ENCODE measurements at regions not wholly inside any gene's neighbourhood (a gene's known extent, or its start where the extent isn't known, plus 50 kb on each side); places are given as distances from the start of the nearest gene placed in this dataset.

DNA sequence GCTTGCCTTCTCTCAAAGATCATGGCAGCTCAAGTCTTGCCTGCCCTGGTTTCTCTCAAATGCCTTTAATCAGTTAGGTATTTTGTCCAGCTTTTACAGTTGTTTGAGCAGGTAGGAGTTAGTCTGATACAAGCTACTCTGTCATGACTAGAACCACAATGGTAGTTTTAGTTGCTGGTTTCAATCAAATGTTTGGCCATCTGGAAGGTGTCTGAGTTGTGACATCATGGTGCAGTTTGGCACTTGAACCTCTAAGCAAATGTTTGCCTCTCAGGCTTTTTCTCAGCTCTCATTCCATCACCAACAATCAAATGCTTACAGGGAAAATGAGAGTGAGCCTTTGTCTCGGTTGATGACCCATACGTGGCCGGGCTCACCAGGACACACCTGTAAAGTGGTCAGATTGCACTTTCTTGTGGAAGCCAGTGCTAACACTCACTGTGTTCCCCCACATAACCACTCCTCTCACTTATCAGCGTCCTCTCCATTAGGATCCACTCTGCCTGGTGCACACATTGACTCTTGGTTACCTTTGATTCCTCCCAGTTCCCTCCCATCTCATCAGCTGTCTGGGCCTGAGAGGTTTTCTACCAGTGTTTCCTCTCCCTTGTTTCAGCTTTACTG lies 67.5 kb downstream of the CCDC185 start:
- Histone ChIP-seq H3K4me1 (ENCODE audit: control insufficient read depth, insufficient read depth, low read length) (no peaks in the 10 kb centered on the region), H3K4me3 (ENCODE audit: low read depth in 2 of 2, low read length in 2 of 2) (no peak overlapping the region), H3K9me3 (ENCODE audit: control insufficient read depth, insufficient read depth, low read depth, low read length) (no peaks in the 10 kb centered on the region), H3K27ac (ENCODE audit: low read length) (no peak overlapping the region), H3K36me3 (ENCODE audit: control insufficient read depth, insufficient read depth, low read length) (no peaks in the 10 kb centered on the region), H3K27me3 (ENCODE audit: control insufficient read depth, insufficient read depth, low read length) (peaks cover 2% of the 10 kb centered on the region; the same call in 1 of the 2 replicates)
- in situ Hi-C loops (cut with HindIII; ENCODE audit: low pct_unique_long_range_greater_than_20kb, low sequenced_read_pairs), result no loop called here
- POLR2A ChIA-PET, result no interaction called here
- CTCF ChIA-PET, result no interaction called here
- intact Hi-C loops (cut with micrococcal nuclease; ENCODE audit: unreplicated experiment), result no loop called here
- no peak for ATAC-seq
- no peak for DNase-seq (ENCODE audit: low read depth, low spot score)
- no TSS peak for BruUV-seq (replicated peaks)
- TF ChIP-seq REST (IDR thresholded peaks at IDR 0.05; ENCODE audit: insufficient read depth in 1 of 2, low read depth in 2 of 2, low read length in 1 of 2) (no peak), SIN3A (IDR thresholded peaks at IDR 0.05; ENCODE audit: borderline replicate concordance, insufficient read depth, low read depth, low read length) (no peak), TCF7L2 (IDR thresholded peaks at IDR 0.05; ENCODE audit: low read depth, low read length) (no peak), POLR2AphosphoS5 (IDR thresholded peaks at IDR 0.05; ENCODE audit: low read depth, low read length) (no peak)
- TF ChIP-seq, protein P1, sequence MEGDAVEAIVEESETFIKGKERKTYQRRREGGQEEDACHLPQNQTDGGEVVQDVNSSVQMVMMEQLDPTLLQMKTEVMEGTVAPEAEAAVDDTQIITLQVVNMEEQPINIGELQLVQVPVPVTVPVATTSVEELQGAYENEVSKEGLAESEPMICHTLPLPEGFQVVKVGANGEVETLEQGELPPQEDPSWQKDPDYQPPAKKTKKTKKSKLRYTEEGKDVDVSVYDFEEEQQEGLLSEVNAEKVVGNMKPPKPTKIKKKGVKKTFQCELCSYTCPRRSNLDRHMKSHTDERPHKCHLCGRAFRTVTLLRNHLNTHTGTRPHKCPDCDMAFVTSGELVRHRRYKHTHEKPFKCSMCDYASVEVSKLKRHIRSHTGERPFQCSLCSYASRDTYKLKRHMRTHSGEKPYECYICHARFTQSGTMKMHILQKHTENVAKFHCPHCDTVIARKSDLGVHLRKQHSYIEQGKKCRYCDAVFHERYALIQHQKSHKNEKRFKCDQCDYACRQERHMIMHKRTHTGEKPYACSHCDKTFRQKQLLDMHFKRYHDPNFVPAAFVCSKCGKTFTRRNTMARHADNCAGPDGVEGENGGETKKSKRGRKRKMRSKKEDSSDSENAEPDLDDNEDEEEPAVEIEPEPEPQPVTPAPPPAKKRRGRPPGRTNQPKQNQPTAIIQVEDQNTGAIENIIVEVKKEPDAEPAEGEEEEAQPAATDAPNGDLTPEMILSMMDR (IDR thresholded peaks at IDR 0.05), result no peak

DNA sequence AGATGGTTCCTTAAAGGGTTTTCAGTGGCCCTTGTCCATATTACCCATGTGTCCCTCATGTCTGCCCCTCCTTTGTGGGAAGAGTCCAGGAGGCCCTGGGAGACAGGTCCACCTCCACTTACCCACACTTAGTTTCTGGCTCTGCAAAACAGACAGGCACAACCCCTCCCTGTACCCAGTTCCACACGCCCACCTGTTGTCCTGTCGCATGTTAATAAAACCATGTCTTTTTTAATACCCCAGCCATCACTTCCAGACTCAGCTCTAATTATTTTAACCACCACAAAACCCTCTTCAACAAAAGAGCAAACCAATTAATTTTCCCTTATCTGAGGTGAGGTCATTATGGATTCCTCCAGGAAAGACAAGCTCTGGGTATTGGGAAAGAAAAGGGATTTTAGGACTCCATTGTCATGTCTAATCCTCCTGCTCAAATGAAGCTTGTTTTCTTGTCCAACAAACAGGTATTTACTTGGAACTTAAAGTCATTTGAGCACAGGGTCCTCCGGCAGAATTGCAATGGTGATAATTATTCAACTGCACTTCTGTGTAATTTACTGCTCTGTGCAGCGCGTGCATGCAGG lies 68.9 kb downstream of the CCDC185 start:
- no peak for TF ChIP-seq POLR2AphosphoS5 (IDR thresholded peaks at IDR 0.05; ENCODE audit: low read depth, low read length)
- no peak for TF ChIP-seq REST (IDR thresholded peaks at IDR 0.05; ENCODE audit: insufficient read depth in 1 of 2, low read depth in 2 of 2, low read length in 1 of 2)
- TF ChIP-seq TCF7L2 (IDR thresholded peaks at IDR 0.05; ENCODE audit: low read depth, low read length), result no peak
- TF ChIP-seq, protein P1 (IDR thresholded peaks at IDR 0.05), result no peak
- no peak for TF ChIP-seq SIN3A (IDR thresholded peaks at IDR 0.05; ENCODE audit: borderline replicate concordance, insufficient read depth, low read depth, low read length)
- intact Hi-C loops (cut with micrococcal nuclease; ENCODE audit: unreplicated experiment), result no loop called here
- no peaks in the 10 kb centered on the region for H3K4me1 ChIP-seq (ENCODE audit: control insufficient read depth, insufficient read depth, low read length)
- no TSS peak for BruUV-seq (replicated peaks)
- ChIA-PET POLR2A (no interaction called here), CTCF (no interaction called here)
- ATAC-seq (no peak), DNase-seq (ENCODE audit: low read depth, low spot score) (no peak)
- no peaks in the 10 kb centered on the region for H3K36me3 ChIP-seq (ENCODE audit: control insufficient read depth, insufficient read depth, low read length)
- no peak overlapping the region for H3K4me3 ChIP-seq (ENCODE audit: low read depth in 2 of 2, low read length in 2 of 2)
- H3K27me3 ChIP-seq (ENCODE audit: control insufficient read depth, insufficient read depth, low read length), result peaks cover 2% of the 10 kb centered on the region; the same call in 1 of the 2 replicates
- in situ Hi-C loops (cut with HindIII; ENCODE audit: low pct_unique_long_range_greater_than_20kb, low sequenced_read_pairs), result no loop called here
- H3K27ac ChIP-seq (ENCODE audit: low read length), result no peak overlapping the region
- H3K9me3 ChIP-seq (ENCODE audit: control insufficient read depth, insufficient read depth, low read depth, low read length), result no peaks in the 10 kb centered on the region

Measured in Panc1 (cell line).